ENCODE measurements at regions not wholly inside any gene's neighbourhood (a gene's known extent, or its start where the extent isn't known, plus 50 kb on each side); places are given as distances from the start of the nearest gene placed in this dataset.

GRCh38 chr17:77474292-77474988 is 333.7 kb downstream of the SEC14L1 start:
- peak; percentile 53 for DNase-seq

- DNase-seq: no peak
Observed at GRCh38 chr17:77475016-77475976, 334.5 kb downstream of the SEC14L1 start.

- no peak for DNase-seq
Observed at GRCh38 chr17:77476006-77476405, 335.2 kb downstream of the SEC14L1 start.

GRCh38 chr17:77476498-77476897 is 335.7 kb downstream of the SEC14L1 start:
- DNase-seq: no peak

GRCh38 chr17:77476931-77477805 is 336.4 kb downstream of the SEC14L1 start:
- peak; percentile 83 for DNase-seq

GRCh38 chr17:77478281-77478680 is 337.5 kb downstream of the SEC14L1 start:
- no peak for DNase-seq

GRCh38 chr17:77478899-77479298 is 338.1 kb downstream of the SEC14L1 start:
- DNase-seq: no peak

GRCh38 chr17:77479372-77480198 is 338.8 kb downstream of the SEC14L1 start:
- peak; percentile 68 for DNase-seq

- DNase-seq: no peak
Observed at GRCh38 chr17:77480199-77480508, 339.4 kb downstream of the SEC14L1 start.

GRCh38 chr17:77480509-77481215 is 339.9 kb downstream of the SEC14L1 start:
- DNase-seq: no peak

- DNase-seq: no peak
Observed at GRCh38 chr17:77481476-77482374, 341.0 kb downstream of the SEC14L1 start.

GRCh38 chr17:77482375-77483127 is 341.8 kb downstream of the SEC14L1 start:
- no peak for DNase-seq

GRCh38 chr17:77483128-77483598 is 342.4 kb downstream of the SEC14L1 start:
- DNase-seq: no peak

GRCh38 chr17:77484111-77484510 is 343.3 kb downstream of the SEC14L1 start:
- DNase-seq: no peak

GRCh38 chr17:77485089-77485833 is 344.5 kb downstream of the SEC14L1 start:
- DNase-seq: no peak

- no peak for DNase-seq
Observed at GRCh38 chr17:77487211-77487629, 346.5 kb downstream of the SEC14L1 start.

GRCh38 chr17:77487677-77488530 is 347.1 kb downstream of the SEC14L1 start:
- DNase-seq: no peak
